ENCODE measurements at regions not wholly inside any gene's neighbourhood (a gene's known extent, or its start where the extent isn't known, plus 50 kb on each side); places are given as distances from the start of the nearest gene placed in this dataset.

- H3K36me3 Mint-ChIP-seq (ENCODE audit: insufficient read depth): no peaks in the 10 kb centered on the region
- no peak overlapping the region for H3K4me3 Mint-ChIP-seq
- ATAC-seq (replicated peaks; ENCODE audit: extremely low read depth, poor library complexity, severe bottlenecking) (no peak), DNase-seq (ENCODE audit: low spot score in 2 of 2) (no peak)
- H3K27me3 Mint-ChIP-seq: no peaks in the 10 kb centered on the region
- no peaks in the 10 kb centered on the region for H3K4me1 Mint-ChIP-seq
- H3K9me3 Mint-ChIP-seq: peaks cover 6% of the 10 kb centered on the region
- no peak overlapping the region for H3K27ac Mint-ChIP-seq (ENCODE audit: low read depth)
Observed at GRCh38 chr14:62369919-62370560, 607.8 kb downstream of the SNAPC1 start.

DNA sequence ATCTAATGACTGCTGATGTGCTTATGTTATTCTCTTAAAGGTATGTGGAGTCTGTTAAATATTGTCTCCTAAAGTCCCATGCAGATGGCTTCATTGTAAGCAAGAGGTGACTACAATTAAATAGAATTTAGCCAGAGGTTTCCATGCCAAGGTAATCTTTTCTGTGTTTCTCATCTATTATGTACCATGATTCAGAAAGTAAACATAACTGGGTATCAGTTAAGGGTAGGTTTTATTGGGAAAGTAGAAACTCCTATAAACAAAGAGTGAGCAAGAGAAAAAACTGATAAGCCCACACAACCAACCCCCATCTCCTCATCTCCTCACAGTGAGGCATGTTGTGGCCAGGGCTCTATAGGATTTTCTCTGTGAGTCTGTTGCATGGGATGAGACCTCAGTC, 611.7 kb downstream of the SNAPC1 start:
- DNase-seq (ENCODE audit: low spot score in 2 of 2) (no peak), ATAC-seq (replicated peaks; ENCODE audit: extremely low read depth, poor library complexity, severe bottlenecking) (no peak)
- no peaks in the 10 kb centered on the region for H3K36me3 Mint-ChIP-seq (ENCODE audit: insufficient read depth)
- no peaks in the 10 kb centered on the region for H3K4me1 Mint-ChIP-seq
- no peak overlapping the region for H3K4me3 Mint-ChIP-seq
- H3K27me3 Mint-ChIP-seq: no peaks in the 10 kb centered on the region
- H3K27ac Mint-ChIP-seq (ENCODE audit: low read depth): no peak overlapping the region
- peaks cover 5% of the 10 kb centered on the region for H3K9me3 Mint-ChIP-seq

GRCh38 chr14:62378057-62378456, 615.8 kb downstream of the SNAPC1 start:
- H3K4me3 Mint-ChIP-seq: no peak overlapping the region
- H3K9me3 Mint-ChIP-seq: peaks cover 5% of the 10 kb centered on the region
- H3K4me1 Mint-ChIP-seq: no peaks in the 10 kb centered on the region
- H3K27me3 Mint-ChIP-seq: no peaks in the 10 kb centered on the region
- H3K27ac Mint-ChIP-seq (ENCODE audit: low read depth): no peak overlapping the region
- no peaks in the 10 kb centered on the region for H3K36me3 Mint-ChIP-seq (ENCODE audit: insufficient read depth)
- no peak for DNase-seq (ENCODE audit: low spot score in 2 of 2)
- no peak for ATAC-seq (replicated peaks; ENCODE audit: extremely low read depth, poor library complexity, severe bottlenecking)

GRCh38 chr14:62381311-62382070, 619.3 kb downstream of the SNAPC1 start:
- DNase-seq (ENCODE audit: low spot score in 2 of 2) (no peak), ATAC-seq (replicated peaks; ENCODE audit: extremely low read depth, poor library complexity, severe bottlenecking) (no peak)
- Mint-ChIP-seq H3K4me1 (no peaks in the 10 kb centered on the region), H3K27ac (ENCODE audit: low read depth) (no peak overlapping the region), H3K27me3 (no peaks in the 10 kb centered on the region), H3K36me3 (ENCODE audit: insufficient read depth) (no peaks in the 10 kb centered on the region), H3K9me3 (peaks cover 9% of the 10 kb centered on the region), H3K4me3 (no peak overlapping the region)

DNA sequence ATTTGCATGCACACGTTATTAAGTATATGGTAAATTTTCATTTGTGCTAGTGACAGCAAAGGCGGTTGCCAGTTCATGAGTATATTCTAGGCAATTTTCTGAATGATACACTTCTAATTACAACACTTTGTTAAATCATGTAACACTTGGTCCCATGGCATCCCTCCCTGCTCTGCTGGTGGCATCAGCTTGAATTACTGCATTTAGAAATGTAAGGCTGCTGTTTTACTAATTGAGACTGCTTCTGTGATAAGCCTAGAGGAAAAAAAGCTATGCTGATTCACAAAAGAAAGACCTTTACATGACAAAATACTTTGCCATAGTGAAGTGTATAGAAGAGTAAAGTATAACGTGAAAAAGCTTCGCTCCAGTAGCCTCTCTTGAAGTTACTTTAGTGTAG, 636.1 kb downstream of the KCNH5 start:
- DNase-seq (ENCODE audit: low spot score in 2 of 2) (no peak), ATAC-seq (replicated peaks; ENCODE audit: extremely low read depth, poor library complexity, severe bottlenecking) (no peak)
- Mint-ChIP-seq H3K27me3 (no peaks in the 10 kb centered on the region), H3K4me1 (no peaks in the 10 kb centered on the region), H3K4me3 (no peak overlapping the region), H3K27ac (ENCODE audit: low read depth) (no peak overlapping the region), H3K36me3 (ENCODE audit: insufficient read depth) (no peaks in the 10 kb centered on the region), H3K9me3 (peaks cover 11% of the 10 kb centered on the region)

GRCh38 chr14:62409626-62410300, 635.5 kb downstream of the KCNH5 start:
- no peaks in the 10 kb centered on the region for H3K27me3 Mint-ChIP-seq
- H3K4me1 Mint-ChIP-seq: no peaks in the 10 kb centered on the region
- DNase-seq (ENCODE audit: low spot score in 2 of 2): no peak
- no peak for ATAC-seq (replicated peaks; ENCODE audit: extremely low read depth, poor library complexity, severe bottlenecking)
- H3K27ac Mint-ChIP-seq (ENCODE audit: low read depth): no peak overlapping the region
- H3K36me3 Mint-ChIP-seq (ENCODE audit: insufficient read depth): no peaks in the 10 kb centered on the region
- H3K4me3 Mint-ChIP-seq: no peak overlapping the region
- H3K9me3 Mint-ChIP-seq: peaks cover 6% of the 10 kb centered on the region

DNA sequence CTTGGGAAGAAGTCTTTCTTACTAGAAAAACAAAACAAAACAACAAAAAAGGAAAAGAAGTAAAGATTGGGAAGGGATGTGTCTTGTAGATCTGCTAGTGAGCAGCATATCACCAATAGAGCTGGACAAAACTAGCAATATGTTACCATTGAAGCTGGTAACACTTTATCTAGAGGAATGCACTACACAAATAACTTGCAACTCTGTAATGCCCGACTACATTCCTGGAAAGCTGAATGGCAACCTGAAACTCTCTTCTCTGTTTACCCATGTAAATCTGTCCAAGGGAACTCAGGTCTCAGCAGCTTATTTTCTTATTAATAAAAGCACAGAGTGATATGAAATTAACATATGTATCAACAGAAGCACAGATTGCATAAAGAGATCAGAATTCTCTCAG, 624.4 kb downstream of the KCNH5 start:
- no peak for ATAC-seq (replicated peaks; ENCODE audit: extremely low read depth, poor library complexity, severe bottlenecking)
- no peak for DNase-seq (ENCODE audit: low spot score in 2 of 2)
- no peak overlapping the region for H3K27ac Mint-ChIP-seq (ENCODE audit: low read depth)
- no peaks in the 10 kb centered on the region for H3K36me3 Mint-ChIP-seq (ENCODE audit: insufficient read depth)
- no peaks in the 10 kb centered on the region for H3K4me1 Mint-ChIP-seq
- H3K9me3 Mint-ChIP-seq: peaks cover 11% of the 10 kb centered on the region
- H3K27me3 Mint-ChIP-seq: no peaks in the 10 kb centered on the region
- no peak overlapping the region for H3K4me3 Mint-ChIP-seq

GRCh38 chr14:62428429-62429203, 616.6 kb downstream of the KCNH5 start:
- no peaks in the 10 kb centered on the region for H3K27me3 Mint-ChIP-seq
- H3K4me1 Mint-ChIP-seq: no peaks in the 10 kb centered on the region
- no peak overlapping the region for H3K27ac Mint-ChIP-seq (ENCODE audit: low read depth)
- H3K36me3 Mint-ChIP-seq (ENCODE audit: insufficient read depth): peaks cover 2% of the 10 kb centered on the region
- no peak for ATAC-seq (replicated peaks; ENCODE audit: extremely low read depth, poor library complexity, severe bottlenecking)
- H3K9me3 Mint-ChIP-seq: peaks cover 35% of the 10 kb centered on the region
- DNase-seq (ENCODE audit: low spot score in 2 of 2): no peak
- no peak overlapping the region for H3K4me3 Mint-ChIP-seq

- H3K27ac Mint-ChIP-seq (ENCODE audit: low read depth): no peak overlapping the region
- H3K9me3 Mint-ChIP-seq: peaks cover 42% of the 10 kb centered on the region
- H3K27me3 Mint-ChIP-seq: no peaks in the 10 kb centered on the region
- H3K36me3 Mint-ChIP-seq (ENCODE audit: insufficient read depth): peaks cover 2% of the 10 kb centered on the region
- DNase-seq (ENCODE audit: low spot score in 2 of 2): no peak
- no peaks in the 10 kb centered on the region for H3K4me1 Mint-ChIP-seq
- ATAC-seq (replicated peaks; ENCODE audit: extremely low read depth, poor library complexity, severe bottlenecking): no peak
- no peak overlapping the region for H3K4me3 Mint-ChIP-seq
Observed at GRCh38 chr14:62429683-62430082, 615.6 kb downstream of the KCNH5 start.

GRCh38 chr14:62431496-62431895, 613.8 kb downstream of the KCNH5 start:
- Mint-ChIP-seq H3K27me3 (no peaks in the 10 kb centered on the region), H3K27ac (ENCODE audit: low read depth) (no peak overlapping the region), H3K9me3 (peaks cover 37% of the 10 kb centered on the region), H3K4me1 (no peaks in the 10 kb centered on the region), H3K36me3 (ENCODE audit: insufficient read depth) (peaks cover 2% of the 10 kb centered on the region), H3K4me3 (no peak overlapping the region)
- ATAC-seq (replicated peaks; ENCODE audit: extremely low read depth, poor library complexity, severe bottlenecking): no peak
- no peak for DNase-seq (ENCODE audit: low spot score in 2 of 2)

DNA sequence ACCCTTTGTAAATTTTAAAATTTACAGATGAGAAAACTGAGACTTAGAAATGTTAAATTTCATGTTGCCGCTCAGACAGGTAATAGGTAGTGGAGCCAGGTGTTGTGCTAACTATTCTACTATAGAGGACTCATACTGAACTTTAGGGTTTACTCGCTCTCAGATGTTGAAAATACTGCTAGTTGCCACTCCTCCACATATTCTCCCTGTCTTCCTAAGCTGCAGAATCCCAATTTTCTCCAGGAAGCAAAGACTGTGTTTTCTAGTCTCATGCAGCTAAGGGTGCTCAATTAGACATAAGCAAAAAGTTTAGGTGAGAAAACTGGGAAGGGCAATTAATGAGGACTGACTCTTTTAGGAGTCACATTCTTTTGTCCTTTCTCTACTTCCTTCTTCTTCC, 612.3 kb downstream of the KCNH5 start:
- Mint-ChIP-seq H3K27me3 (no peaks in the 10 kb centered on the region), H3K27ac (ENCODE audit: low read depth) (no peak overlapping the region), H3K4me1 (no peaks in the 10 kb centered on the region), H3K4me3 (no peak overlapping the region), H3K36me3 (ENCODE audit: insufficient read depth) (peaks cover 4% of the 10 kb centered on the region), H3K9me3 (peaks cover 37% of the 10 kb centered on the region)
- DNase-seq (ENCODE audit: low spot score in 2 of 2) (no peak), ATAC-seq (replicated peaks; ENCODE audit: extremely low read depth, poor library complexity, severe bottlenecking) (no peak)

DNA sequence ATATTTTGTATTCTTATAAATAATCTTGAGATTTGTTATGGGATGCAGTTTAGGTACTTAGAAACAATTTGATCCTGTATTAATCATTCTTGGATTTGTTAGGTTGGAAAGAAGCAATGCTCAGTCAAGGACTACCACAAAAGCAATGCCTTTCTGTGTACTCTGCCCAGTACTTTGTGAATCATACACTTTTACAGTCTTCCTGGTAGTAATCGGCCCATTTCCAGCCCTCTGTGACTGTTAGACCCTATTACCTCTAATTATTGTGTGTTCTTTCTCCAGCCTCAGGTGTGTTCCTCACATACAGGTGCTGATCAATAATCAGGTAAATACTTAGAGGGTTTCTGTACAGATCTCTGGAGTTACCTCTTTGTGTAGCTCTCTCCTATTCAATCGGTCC, 609.0 kb downstream of the KCNH5 start:
- Mint-ChIP-seq H3K9me3 (peaks cover 49% of the 10 kb centered on the region), H3K4me1 (no peaks in the 10 kb centered on the region), H3K27me3 (no peaks in the 10 kb centered on the region), H3K36me3 (ENCODE audit: insufficient read depth) (peaks cover 6% of the 10 kb centered on the region), H3K27ac (ENCODE audit: low read depth) (no peak overlapping the region), H3K4me3 (no peak overlapping the region)
- no peak for ATAC-seq (replicated peaks; ENCODE audit: extremely low read depth, poor library complexity, severe bottlenecking)
- DNase-seq (ENCODE audit: low spot score in 2 of 2): no peak

All from central memory CD8-positive, alpha-beta T cell (primary cell).